AG09309 (cell line): ENCODE measurements at regions not wholly inside any gene's neighbourhood (a gene's known extent, or its start where the extent isn't known, plus 50 kb on each side); places are given as distances from the start of the nearest gene placed in this dataset.
"Not testable (repeated sequence)": the region's sequence is repeated elsewhere in the genome, so short reads cannot be mapped to it uniquely, and the experiment has no call there.

ENCODE experiments used
- DNase-seq: peaks from one replicate; pipeline ENCODE4 v3.0.0-alpha.2; 2010; ENCODE audit warnings: low read depth
- H3K4me3 ChIP-seq: 2 replicates; pipeline ENCODE4 v1.5.1; 2011; ENCODE audit warnings: mild to moderate bottlenecking, low read depth, low read length, moderate library complexity; ENCODE audit not compliant: control insufficient read depth
- CTCF ChIP-seq: IDR thresholded peaks from 2 replicates; pipeline ENCODE4 v1.5.1; 2011; ENCODE audit warnings: mild to moderate bottlenecking, low read depth, low read length, inconsistent platforms; ENCODE audit not compliant: insufficient read depth, control insufficient read depth; ENCODE audit errors: missing control alignments

DNA sequence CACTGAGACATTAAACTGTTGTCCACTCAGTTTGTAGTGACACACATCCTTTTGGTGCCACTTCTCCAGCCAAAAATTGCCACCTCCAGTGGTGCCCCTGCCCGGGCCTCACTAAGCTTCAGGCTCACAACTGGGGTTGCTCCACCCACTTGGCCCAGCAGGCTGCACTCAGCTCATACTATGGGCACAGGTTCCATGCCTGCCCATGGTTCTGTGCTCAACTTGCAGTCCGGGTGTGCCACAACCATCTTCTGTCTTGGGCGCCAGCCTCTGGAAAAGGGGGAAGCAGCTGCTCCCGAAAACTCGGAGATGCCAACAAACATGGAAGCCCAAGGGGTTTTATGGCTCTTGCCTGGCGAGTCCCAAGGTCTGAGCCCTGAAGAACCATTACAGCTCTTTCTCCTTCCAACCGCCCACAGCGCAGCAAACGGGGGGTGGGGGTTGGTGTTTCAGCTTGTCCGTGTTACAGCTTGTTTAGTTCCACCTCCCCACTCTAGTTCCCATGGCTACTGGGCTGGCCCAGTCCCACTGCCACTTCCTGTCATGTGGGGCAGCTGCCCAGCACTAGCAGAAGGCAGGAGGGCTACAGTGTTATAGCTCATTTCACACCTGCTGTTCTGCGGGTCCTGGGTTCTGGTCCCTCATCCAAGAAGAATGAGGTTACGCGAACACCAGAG, 998.3 kb downstream of the SLC16A7 start:
- TF ChIP-seq CTCF: no peak
- no peak overlapping the region for H3K4me3 ChIP-seq

GRCh38 chr12:60602601-60603000, 1006.8 kb downstream of the SLC16A7 start:
- no peak for DNase-seq
- no peak overlapping the region for H3K4me3 ChIP-seq
- no peak for TF ChIP-seq CTCF

More for the DNA sequence above, 998.3 kb downstream of the SLC16A7 start:
- no peak for DNase-seq

- not testable (repeated sequence) for DNase-seq, H3K4me3 ChIP-seq
These were observed 1007.6 kb downstream of the SLC16A7 start for GRCh38 chr12:60603475-60603874.

DNA sequence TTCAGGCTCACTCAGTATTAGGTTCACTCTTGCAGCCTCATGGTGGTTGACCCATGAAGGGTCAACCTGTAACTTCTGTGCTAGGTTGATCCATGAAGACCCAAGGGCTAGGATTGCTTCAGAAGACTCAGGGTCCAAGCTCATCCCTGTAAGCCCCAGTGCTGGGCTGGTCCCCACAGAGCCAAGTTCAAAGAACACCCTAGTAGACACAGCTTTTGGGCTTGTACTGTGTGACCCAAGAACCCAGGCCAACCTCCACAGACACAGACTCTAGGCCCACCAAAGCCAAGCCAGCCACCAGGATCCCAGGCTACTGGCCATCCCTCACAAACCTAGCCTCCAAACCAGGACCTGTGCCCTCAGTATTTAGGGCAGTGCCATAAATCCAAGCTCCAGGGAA, 1020.6 kb downstream of the SLC16A7 start:
- no peak overlapping the region for H3K4me3 ChIP-seq
- no peak for DNase-seq
- TF ChIP-seq CTCF: no peak

- no peak for DNase-seq
- TF ChIP-seq CTCF: no peak
These were observed 1035.0 kb downstream of the SLC16A7 start for GRCh38 chr12:60630796-60631195.

DNA sequence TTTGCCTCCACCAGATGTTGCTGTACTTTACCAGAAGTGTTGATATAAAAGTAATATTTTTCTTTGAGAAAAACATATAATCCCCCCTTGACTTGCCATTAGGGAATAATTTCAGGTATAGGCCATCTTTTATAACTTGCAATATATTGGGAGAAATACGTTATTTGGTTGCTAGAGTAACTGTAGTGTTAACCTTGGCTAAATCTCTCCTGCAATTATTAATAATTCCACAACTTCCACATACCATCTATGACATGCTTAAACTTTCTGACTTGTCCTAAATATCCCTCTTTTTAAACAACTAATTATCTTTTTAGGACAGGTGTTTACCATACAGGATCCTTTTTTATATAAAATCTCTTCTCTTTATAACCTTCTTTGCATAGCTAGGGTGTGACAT, 1048.2 kb downstream of the SLC16A7 start:
- TF ChIP-seq CTCF: no peak
- no peak for DNase-seq
- no peak overlapping the region for H3K4me3 ChIP-seq

More at GRCh38 chr12:60630796-60631195, 1035.0 kb downstream of the SLC16A7 start:
- H3K4me3 ChIP-seq: no peak overlapping the region

DNA sequence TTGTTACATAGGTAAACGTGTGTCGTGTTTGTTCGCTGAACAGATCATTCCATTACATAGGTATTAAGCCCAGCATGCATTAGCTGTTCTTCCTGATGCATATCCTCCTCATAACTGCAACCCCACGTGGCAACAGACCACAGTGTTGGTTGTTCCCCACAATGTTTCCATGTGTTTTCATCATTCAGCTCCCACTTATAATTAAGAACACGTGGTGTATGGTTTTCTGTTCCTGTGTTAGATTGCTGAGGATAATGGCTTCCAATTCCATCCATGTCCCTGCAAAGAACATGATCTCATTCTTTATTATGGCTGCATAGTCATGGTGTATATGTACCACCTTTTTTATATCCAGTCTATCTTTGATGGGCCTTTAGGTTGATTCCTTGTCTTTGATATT, 1071.1 kb downstream of the SLC16A7 start:
- TF ChIP-seq CTCF: no peak
- no peak for DNase-seq
- no peak overlapping the region for H3K4me3 ChIP-seq
